IMR-90 (cell line): ENCODE measurements at regions not wholly inside any gene's neighbourhood (a gene's known extent, or its start where the extent isn't known, plus 50 kb on each side); places are given as distances from the start of the nearest gene placed in this dataset.

Experiments
- ATAC-seq: fragments of 200-7000 bp; cut with Tn5 transposase; 2 replicates; pipeline ENCODE4 v1.9.1; 2020; ENCODE audit warnings: low read depth, mild to moderate bottlenecking, moderate library complexity
- BruUV-seq: library from RNA; stranded (reverse); fragments of 400-500 nt; replicated peaks from 2 replicates; lab custom pipeline; 2021; lab: Mats Ljungman, UMichigan
- CTCF ChIA-PET: fragments of 300-600 bp; formaldehyde crosslinking; extraction: SDS; loops from one replicate; lab custom pipeline; 2021; ENCODE audit warnings: antibody characterized with exemption; lab: Yijun Ruan, JAX
- POLR2A ChIA-PET: fragments of 300-600 bp; sonication (Branson Sonifier 250); formaldehyde crosslinking; loops from one replicate; lab custom pipeline; 2022; ENCODE audit warnings: antibody characterized with exemption; ENCODE audit not compliant: unreplicated experiment; lab: Charles Lee
- DNase-seq: peaks from one replicate; pipeline ENCODE4 v3.0.0; 2013
- H2AFZ ChIP-seq: replicated peaks from 2 replicates; pipeline ENCODE3; 2013; ENCODE audit warnings: low read length, mild to moderate bottlenecking; ENCODE audit not compliant: poor library complexity
- H2AK5ac ChIP-seq: 2 replicates; pipeline ENCODE4 v1.6.1; 2013; ENCODE audit warnings: low read depth, low read length, inconsistent platforms
- H2AK9ac ChIP-seq: replicated peaks from 2 replicates; pipeline ENCODE3; 2013; ENCODE audit warnings: mild to moderate bottlenecking, low read depth, low read length, moderate library complexity; ENCODE audit not compliant: poor library complexity
- H2BK120ac ChIP-seq: 2 replicates; pipeline ENCODE4 v1.6.1; 2013; ENCODE audit warnings: low read depth, low read length, inconsistent platforms
- H2BK15ac ChIP-seq: 3 replicates; pipeline ENCODE4 v1.6.1; 2013; ENCODE audit warnings: low read depth, low read length, inconsistent platforms
- H2BK20ac ChIP-seq: 2 replicates; pipeline ENCODE4 v1.6.1; 2013; ENCODE audit warnings: low read depth, mild to moderate bottlenecking, inconsistent platforms, low read length, moderate library complexity
- H2BK5ac ChIP-seq: 2 replicates; pipeline ENCODE4 v1.6.1; 2013; ENCODE audit warnings: mild to moderate bottlenecking, low read depth, low read length, inconsistent platforms; ENCODE audit not compliant: poor library complexity, severe bottlenecking
- H3K14ac ChIP-seq: replicated peaks from 2 replicates; pipeline ENCODE4 v1.6.1; 2013; ENCODE audit warnings: low read depth, low read length, inconsistent platforms
- H3K18ac ChIP-seq: 2 replicates; pipeline ENCODE4 v1.6.1; 2013; ENCODE audit warnings: low read depth, low read length, control low read depth
- H3K23ac ChIP-seq: 2 replicates; pipeline ENCODE4 v1.6.1; 2013; ENCODE audit warnings: low read depth, low read length, inconsistent platforms
- H3K27ac ChIP-seq: 2 replicates; pipeline ENCODE4 v1.5.1; 2013; ENCODE audit warnings: mild to moderate bottlenecking, control low read depth, low read length; ENCODE audit not compliant: insufficient read depth
- H3K27me3 ChIP-seq: 2 replicates; pipeline ENCODE4 v1.6.1; 2013; ENCODE audit warnings: low read length; ENCODE audit not compliant: control insufficient read depth, insufficient read depth
- H3K36me3 ChIP-seq: 2 replicates; pipeline ENCODE4 v1.6.1; 2013; ENCODE audit warnings: low read length, mixed read lengths; ENCODE audit not compliant: control insufficient read depth, insufficient read depth
- H3K4ac ChIP-seq: 2 replicates; pipeline ENCODE4 v1.6.1; 2013; ENCODE audit warnings: low read depth, low read length, inconsistent platforms
- H3K4me1 ChIP-seq: 2 replicates; pipeline ENCODE4 v1.6.1; 2013; ENCODE audit warnings: low read length, mixed read lengths; ENCODE audit not compliant: control insufficient read depth, insufficient read depth
- H3K4me2 ChIP-seq: 2 replicates; pipeline ENCODE4 v1.6.1; 2013; ENCODE audit warnings: low read depth, mild to moderate bottlenecking, control low read depth, low read length, moderate library complexity
- H3K4me3 ChIP-seq: 2 replicates; pipeline ENCODE4 v1.5.1; 2013; ENCODE audit warnings: low read depth, mild to moderate bottlenecking, control low read depth, low read length, moderate library complexity; ENCODE audit not compliant: insufficient read depth
- H3K56ac ChIP-seq: 2 replicates; pipeline ENCODE4 v1.6.1; 2013; ENCODE audit warnings: low read length, inconsistent platforms; ENCODE audit not compliant: insufficient read depth; ENCODE audit errors: extremely low read depth
- H3K79me1 ChIP-seq, 2 experiments: 2 replicates each; pipeline ENCODE4 v1.6.1; 2013; ENCODE audit warnings: low read length in 2 of 2, inconsistent platforms in 1 of 2, low read depth in 1 of 2
- H3K9ac ChIP-seq: 2 replicates; pipeline ENCODE4 v1.6.1; 2013; ENCODE audit warnings: low read depth, low read length, control low read depth
- H3K9me1 ChIP-seq: 2 replicates; pipeline ENCODE4 v1.6.1; 2013; ENCODE audit warnings: low read length, inconsistent platforms; ENCODE audit not compliant: insufficient read depth
- H3K9me3 ChIP-seq: 2 replicates; pipeline ENCODE4 v1.6.1; 2013; ENCODE audit warnings: low read length; ENCODE audit not compliant: control insufficient read depth, insufficient read depth
- H4K20me1 ChIP-seq: 2 replicates; pipeline ENCODE4 v1.6.1; 2013; ENCODE audit warnings: low read length, inconsistent platforms; ENCODE audit not compliant: insufficient read depth
- H4K5ac ChIP-seq: 2 replicates; pipeline ENCODE4 v1.6.1; 2013; ENCODE audit warnings: mild to moderate bottlenecking, low read depth, low read length, control low read depth
- H4K8ac ChIP-seq, 2 experiments: 2 replicates each; pipeline ENCODE4 v1.6.1; 2013; ENCODE audit warnings: low read depth in 2 of 2, low read length in 2 of 2, control low read depth in 1 of 2, inconsistent platforms in 1 of 2
- H4K91ac ChIP-seq: 2 replicates; pipeline ENCODE4 v1.6.1; 2013; ENCODE audit warnings: low read depth, low read length, inconsistent platforms; ENCODE audit not compliant: insufficient read depth
- BHLHE40 ChIP-seq: fragments of 150-350 bp; IDR thresholded peaks from 2 replicates; pipeline ENCODE4 v1.6.1; 2016; ENCODE audit warnings: mild to moderate bottlenecking, low read depth, low read length
- CHD1 ChIP-seq: IDR thresholded peaks from 2 replicates; pipeline ENCODE4 v1.6.1; 2012; ENCODE audit warnings: low read depth, low read length, improper control_type of control experiment
- FOS ChIP-seq: fragments of 150-350 bp; IDR thresholded peaks from 2 replicates; pipeline ENCODE4 v1.6.1; 2016; ENCODE audit warnings: low read depth, low read length
- MAFK ChIP-seq: IDR thresholded peaks from 2 replicates; pipeline ENCODE4 v1.6.1; 2012; ENCODE audit warnings: low read depth, low read length, improper control_type of control experiment
- MXI1 ChIP-seq: IDR thresholded peaks from 2 replicates; pipeline ENCODE4 v1.6.1; 2012; ENCODE audit warnings: low read depth, mild to moderate bottlenecking, low read length, moderate library complexity, borderline replicate concordance
- NFE2L2 ChIP-seq: fragments of 150-350 bp; IDR thresholded peaks from 2 replicates; pipeline ENCODE4 v1.6.1; 2016; ENCODE audit warnings: low read depth, mild to moderate bottlenecking, low read length
- POLR2A ChIP-seq: IDR thresholded peaks from 2 replicates; pipeline ENCODE4 v1.6.1; 2012; ENCODE audit warnings: mild to moderate bottlenecking, low read depth, low read length
- RAD21 ChIP-seq: IDR thresholded peaks from 2 replicates; pipeline ENCODE4 v1.6.1; 2012; ENCODE audit warnings: low read length, improper control_type of control experiment
- WGBS, 2 experiments: methylation state at CpG; one replicate each; pipeline versions ENCODE4 v1.1.5 to v1.1.7; 2013; ENCODE audit warnings: missing lambda C conversion rate in 2 of 2; ENCODE audit not compliant: insufficient read length in 1 of 2; ENCODE audit errors: extremely low coverage in 2 of 2; 5-methylcytosine and 5-hydroxymethylcytosine counted together
- dilution Hi-C: fragments of 300-500 bp; cut with HindIII; formaldehyde crosslinking; loops from one replicate; pipeline ENCODE4 v1.14.3; 2018; ENCODE audit warnings: low sequenced_read_pairs; ENCODE audit not compliant: unreplicated experiment
- in situ Hi-C: fragments of 300-500 bp; cut with MboI; formaldehyde crosslinking; loops from 3 replicates; pipeline ENCODE4 v1.14.3; 2019; ENCODE audit warnings: low sequenced_read_pairs, inconsistent platforms, mixed read lengths
- intact Hi-C: fragments of 100-400 bp; cut with micrococcal nuclease; formaldehyde crosslinking; loops from 2 replicates; pipeline ENCODE4 v1.10.0; 2022
- TF ChIP-seq, protein P1 (sequence below): fragments of 150-350 bp; IDR thresholded peaks from 2 replicates; pipeline ENCODE4 v1.6.1; 2017; ENCODE audit warnings: mild to moderate bottlenecking, antibody characterized with exemption, low read length, low read depth
- TF ChIP-seq, protein P2 (sequence below): fragments of 150-350 bp; IDR thresholded peaks from 2 replicates; pipeline ENCODE4 v1.6.1; 2016; ENCODE audit warnings: low read depth, mild to moderate bottlenecking, low read length, moderate library complexity, borderline replicate concordance

DNA sequence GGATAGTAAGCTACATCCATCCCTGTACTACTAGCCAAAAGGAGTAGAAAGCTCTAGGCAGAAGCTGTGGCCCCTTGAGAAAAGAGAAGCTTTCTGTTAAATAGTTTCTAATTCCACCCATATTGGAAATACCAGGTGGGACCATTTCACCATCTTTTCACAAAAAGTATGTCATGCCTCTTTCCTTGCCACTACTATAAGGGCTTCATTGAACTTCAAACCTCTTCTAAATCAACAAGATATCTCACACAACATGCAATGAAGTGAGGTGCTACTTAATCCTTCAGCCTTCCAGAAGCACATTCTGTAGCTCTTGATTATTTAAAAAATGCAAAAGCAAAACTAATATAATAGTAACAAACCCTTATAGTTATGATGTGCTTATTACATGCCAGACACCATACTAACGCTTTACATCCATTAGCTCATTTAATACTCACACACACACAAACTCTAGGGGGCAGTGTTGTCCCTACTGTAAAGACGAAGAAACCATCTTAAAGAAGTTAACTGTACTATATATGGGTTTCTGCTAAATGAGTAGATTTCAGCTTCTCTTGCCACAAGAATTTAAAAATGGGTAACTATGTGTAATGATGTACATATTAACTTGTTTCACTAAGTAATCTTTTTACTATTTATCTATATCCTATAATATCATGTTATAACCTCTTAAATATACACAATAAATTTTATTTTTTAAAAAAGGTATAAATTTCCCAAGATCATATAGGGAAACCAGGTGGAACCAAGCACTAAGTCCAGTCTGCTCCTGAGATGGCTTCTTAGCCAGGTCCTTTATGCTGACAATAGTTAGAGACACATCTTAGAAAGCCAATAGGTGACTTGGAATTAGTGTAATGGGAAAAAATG lies 124.4 kb downstream of the RPS29 start (continued):
- TF ChIP-seq NFE2L2 = no peak
- no peak for TF ChIP-seq BHLHE40

DNA sequence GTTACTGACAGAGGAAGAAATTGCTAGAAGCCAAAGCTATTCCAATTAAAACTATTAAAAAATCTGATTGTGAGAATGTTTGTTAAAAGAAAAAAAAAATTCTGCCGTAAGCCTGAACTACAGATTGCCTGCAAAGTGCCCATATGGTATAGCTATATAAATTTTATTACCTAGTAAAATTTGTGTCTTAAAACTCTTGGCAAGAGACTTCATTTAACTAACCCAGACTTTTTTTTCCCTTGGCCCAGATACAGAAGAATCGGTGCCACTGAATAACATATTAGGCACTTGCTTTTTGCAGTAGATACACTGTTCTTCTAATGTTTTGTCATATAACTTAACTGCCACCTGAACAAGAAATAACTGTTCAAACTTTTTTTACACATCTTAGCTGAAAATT lies 125.5 kb downstream of the RPS29 start:
- no peak overlapping the region for H3K56ac ChIP-seq
- no peak overlapping the region for H3K27ac ChIP-seq
- no peaks in the 10 kb centered on the region for H3K79me1 ChIP-seq
- H3K4me3 ChIP-seq = no peak overlapping the region
- dilution Hi-C loops (no loop called here), in situ Hi-C loops (loop anchor here (25.0 kb wide), 1 partner anchor 302 kb away; the partner anchor contains the start of gene KLHDC2), intact Hi-C loops (loop anchor here (5.0 to 10.0 kb wide), 3 partner anchors 37 to 307 kb away; partner anchors contain the start of gene KLHDC2)
- WGBS, 2 experiments = no CpG with 5 or more reads among the region's 2 CpGs
- H2AK5ac ChIP-seq = no peak overlapping the region
- no peak overlapping the region for H2AK9ac ChIP-seq
- H3K23ac ChIP-seq = no peak overlapping the region
- no peak overlapping the region for H2BK5ac ChIP-seq
- no peak for DNase-seq
- H3K4me2 ChIP-seq = no peak overlapping the region
- H4K8ac ChIP-seq = no peak overlapping the region
- no peaks in the 10 kb centered on the region for H3K9me3 ChIP-seq
- CTCF ChIA-PET = interaction anchor here (1.0 to 3.1 kb wide), 8 partner anchors 10 to 90 kb away, joined by 3 to 18 read pairs (median 6); no protein-coding TSS in a partner anchor
- H3K27me3 ChIP-seq = no peaks in the 10 kb centered on the region; the same call in 1 of the 2 replicates
- no peak overlapping the region for H2BK15ac ChIP-seq
- no peak overlapping the region for H3K18ac ChIP-seq
- H3K9me1 ChIP-seq = no peaks in the 10 kb centered on the region
- no peaks in the 10 kb centered on the region for H3K36me3 ChIP-seq
- no peak overlapping the region for H2BK20ac ChIP-seq
- H3K9ac ChIP-seq = no peak overlapping the region
- ATAC-seq = no peak
- no TSS peak for BruUV-seq
- H3K4me1 ChIP-seq = no peaks in the 10 kb centered on the region
- no peak overlapping the region for H3K14ac ChIP-seq
- TF ChIP-seq, protein P1, sequence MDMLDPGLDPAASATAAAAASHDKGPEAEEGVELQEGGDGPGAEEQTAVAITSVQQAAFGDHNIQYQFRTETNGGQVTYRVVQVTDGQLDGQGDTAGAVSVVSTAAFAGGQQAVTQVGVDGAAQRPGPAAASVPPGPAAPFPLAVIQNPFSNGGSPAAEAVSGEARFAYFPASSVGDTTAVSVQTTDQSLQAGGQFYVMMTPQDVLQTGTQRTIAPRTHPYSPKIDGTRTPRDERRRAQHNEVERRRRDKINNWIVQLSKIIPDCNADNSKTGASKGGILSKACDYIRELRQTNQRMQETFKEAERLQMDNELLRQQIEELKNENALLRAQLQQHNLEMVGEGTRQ = no peak
- TF ChIP-seq RAD21 (no peak), MAFK (no peak), MXI1 (no peak), NFE2L2 (no peak), CHD1 (no peak), FOS (no peak), POLR2A (no peak)
- TF ChIP-seq, protein P2, sequence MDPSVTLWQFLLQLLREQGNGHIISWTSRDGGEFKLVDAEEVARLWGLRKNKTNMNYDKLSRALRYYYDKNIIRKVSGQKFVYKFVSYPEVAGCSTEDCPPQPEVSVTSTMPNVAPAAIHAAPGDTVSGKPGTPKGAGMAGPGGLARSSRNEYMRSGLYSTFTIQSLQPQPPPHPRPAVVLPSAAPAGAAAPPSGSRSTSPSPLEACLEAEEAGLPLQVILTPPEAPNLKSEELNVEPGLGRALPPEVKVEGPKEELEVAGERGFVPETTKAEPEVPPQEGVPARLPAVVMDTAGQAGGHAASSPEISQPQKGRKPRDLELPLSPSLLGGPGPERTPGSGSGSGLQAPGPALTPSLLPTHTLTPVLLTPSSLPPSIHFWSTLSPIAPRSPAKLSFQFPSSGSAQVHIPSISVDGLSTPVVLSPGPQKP = no peak
- POLR2A ChIA-PET = no interaction called here
- H2BK120ac ChIP-seq = no peak overlapping the region
- H4K20me1 ChIP-seq = no peaks in the 10 kb centered on the region
- H4K5ac ChIP-seq = no peak overlapping the region
- H4K91ac ChIP-seq = no peak overlapping the region
- H2AFZ ChIP-seq = no peak overlapping the region
- no peak overlapping the region for H3K4ac ChIP-seq
